NCI-H2081 treated with DMSO at 0.1 percent for 48 hours (cell line): ENCODE measurements at regions not wholly inside any gene's neighbourhood (a gene's known extent, or its start where the extent isn't known, plus 50 kb on each side); places are given as distances from the start of the nearest gene placed in this dataset.
"Not testable (repeated sequence)": the region's sequence is repeated elsewhere in the genome, so short reads cannot be mapped to it uniquely, and the experiment has no call there.

Experiments used
- DNase-seq: peaks from one replicate; lab custom pipeline; 2025; lab: John Stamatoyannopoulos, UW

DNA sequence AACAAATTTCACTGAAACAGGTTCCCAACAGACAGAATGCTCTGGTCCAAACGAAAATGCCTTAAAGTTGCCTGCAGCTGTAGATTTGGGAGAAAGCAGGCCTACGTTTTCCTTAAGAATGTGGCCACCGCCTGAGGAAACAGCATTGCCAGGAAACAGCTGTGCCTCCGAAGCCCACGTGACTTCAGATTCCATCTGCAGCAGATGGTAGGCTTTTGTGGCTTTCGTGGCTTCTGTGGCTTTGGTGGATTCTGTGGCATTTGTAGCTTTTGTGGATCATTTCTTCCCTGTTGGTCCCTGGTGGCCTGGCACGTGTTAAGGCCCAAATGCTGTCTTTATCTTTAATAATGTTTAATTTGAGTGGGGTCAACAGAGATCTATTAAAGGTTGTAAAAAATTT lies 222.9 kb downstream of the TTLL2 start:
- no peak for DNase-seq

- no peak for DNase-seq
Measured at GRCh38 chr6:167548451-167548850, 223.6 kb downstream of the TTLL2 start.

- DNase-seq = no peak
Measured at GRCh38 chr6:167549213-167549612, 224.3 kb downstream of the TTLL2 start.

GRCh38 chr6:167550941-167551627 lies 226.2 kb downstream of the TTLL2 start:
- no peak for DNase-seq

- no peak for DNase-seq
Measured at GRCh38 chr6:167551628-167552257, 226.9 kb downstream of the TTLL2 start.

DNA sequence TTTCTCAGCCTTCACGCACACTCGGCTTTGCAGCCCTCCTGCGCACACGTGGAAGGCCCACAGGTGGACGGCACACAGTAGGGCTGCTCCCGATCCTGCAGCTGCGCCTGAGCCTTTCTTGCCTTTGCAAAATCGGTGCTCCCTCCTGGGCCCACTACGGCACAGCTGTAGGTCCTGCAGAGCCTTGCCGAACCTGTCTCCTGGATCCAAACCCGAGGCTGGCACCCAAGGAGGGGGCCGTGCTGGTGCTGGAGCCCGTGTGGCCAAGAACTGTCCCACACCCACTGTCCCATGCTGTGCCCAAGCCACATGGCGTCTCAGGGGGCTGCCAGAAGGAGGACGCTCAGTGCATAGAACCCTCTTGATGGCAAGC lies 227.4 kb downstream of the TTLL2 start:
- no peak for DNase-seq

DNA sequence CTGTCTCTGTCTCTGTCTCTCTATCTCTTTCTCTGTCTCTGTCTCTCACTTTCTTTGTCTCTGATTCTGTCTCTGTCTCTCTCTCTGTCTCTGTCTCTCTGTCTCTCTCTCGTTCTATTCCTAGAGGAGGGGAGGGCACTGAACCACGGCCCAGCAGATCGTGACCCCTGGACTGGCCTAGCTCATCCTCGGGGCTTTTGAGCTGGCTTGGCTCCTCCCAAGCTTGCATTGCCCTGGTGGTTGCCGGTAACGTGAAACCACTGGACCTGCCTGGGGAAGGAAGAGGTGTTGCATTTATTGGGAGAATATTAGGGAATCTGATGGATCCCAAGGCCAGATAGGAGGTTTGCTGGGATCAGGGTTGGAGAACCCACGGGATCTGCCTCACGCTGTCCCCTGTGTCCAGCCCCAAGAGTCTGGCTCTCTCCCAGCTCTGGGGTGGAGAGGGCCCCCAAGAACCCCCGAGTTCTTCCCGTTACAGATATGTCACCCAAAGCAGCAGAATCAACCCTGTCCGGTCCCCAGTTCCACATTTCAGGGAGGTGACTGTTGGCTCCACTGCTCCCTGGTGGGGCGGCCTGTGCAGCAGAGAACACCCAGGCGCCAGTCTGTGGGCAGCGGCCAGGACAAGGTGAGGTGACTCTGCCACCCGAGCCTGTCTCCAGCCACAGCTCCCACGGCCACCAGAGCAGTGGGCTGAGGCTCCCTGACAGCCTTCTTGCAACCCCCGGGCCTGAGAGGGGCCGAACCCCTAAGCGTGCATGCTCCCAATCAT lies 228.3 kb downstream of the TTLL2 start:
- DNase-seq = no peak

DNA sequence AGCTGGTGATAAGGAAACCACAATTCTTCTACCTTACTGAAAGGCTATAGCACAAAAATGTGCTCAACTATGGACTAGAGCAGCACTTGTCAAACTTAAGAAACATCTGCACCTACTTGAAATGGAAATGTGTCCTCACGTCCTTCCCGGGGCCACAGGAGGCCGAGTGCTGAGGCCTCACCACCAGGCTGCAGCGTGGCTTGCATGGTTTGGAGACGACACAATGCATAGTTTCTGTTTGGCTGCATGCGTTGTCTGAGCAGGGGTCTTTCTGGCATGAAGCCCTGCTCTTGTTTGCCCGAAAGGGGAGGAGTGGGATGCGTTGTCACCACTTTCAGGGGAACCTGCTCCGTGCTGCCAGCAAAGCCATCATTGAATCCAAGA lies 228.8 kb downstream of the TTLL2 start:
- DNase-seq = no peak

DNA sequence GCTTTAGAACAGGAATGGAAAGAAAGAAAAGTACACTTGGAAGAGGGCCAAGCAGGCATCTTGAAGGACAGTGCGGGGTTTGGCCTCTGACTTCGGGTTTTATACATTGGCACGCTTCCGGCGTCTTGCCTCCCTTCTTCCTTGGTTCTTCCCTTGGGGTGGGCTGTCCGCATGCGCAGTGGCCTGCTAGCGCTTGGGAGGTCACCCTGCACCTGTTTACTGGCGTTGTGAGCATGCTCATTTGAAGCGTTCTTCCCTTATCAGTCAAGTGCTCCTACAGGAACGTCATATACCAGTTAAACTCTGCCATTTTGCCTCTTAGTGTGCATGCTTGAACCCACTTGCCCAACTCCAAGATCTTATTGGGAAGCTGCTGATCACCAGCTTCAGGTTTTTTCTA lies 230.0 kb downstream of the TTLL2 start:
- DNase-seq = no peak

DNA sequence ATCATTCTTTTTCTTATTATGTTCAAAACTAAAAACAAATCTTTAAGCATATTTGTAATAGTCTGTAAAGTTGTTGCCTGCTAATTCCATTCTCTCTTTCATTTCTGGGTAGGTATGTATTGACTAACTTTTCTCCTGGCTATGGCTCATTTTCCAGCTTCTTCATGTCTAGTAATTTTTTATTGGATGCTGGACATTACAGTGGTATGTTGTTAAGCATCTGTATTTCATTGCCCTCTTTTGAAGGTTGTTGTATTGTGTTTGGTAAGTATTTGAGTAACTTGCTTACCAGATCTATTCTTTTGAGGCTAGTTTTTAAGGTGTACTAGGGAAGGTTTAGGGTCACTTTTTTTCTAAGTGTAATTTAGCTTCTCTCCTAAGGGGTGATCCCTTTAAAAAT lies 230.9 kb downstream of the TTLL2 start:
- no peak for DNase-seq

DNA sequence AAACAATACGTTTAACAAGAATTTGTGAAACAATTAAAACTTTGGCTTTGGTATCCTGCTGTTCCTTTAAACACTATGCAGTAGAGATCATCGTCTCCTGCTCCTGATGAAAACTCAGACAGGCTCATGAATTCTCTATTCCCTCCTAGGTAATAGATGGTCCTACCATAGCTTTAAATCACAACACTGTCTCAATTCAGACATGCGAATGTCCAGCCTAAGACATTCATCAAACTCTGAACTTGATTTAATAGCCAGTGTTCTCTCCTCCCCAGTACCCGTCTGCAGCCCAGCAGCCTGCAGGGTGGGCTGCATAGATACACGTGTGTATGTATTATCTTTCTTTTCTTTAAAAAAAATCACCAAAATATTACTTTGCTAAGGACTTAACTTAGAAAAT lies 232.8 kb downstream of the TTLL2 start:
- no peak for DNase-seq

DNA sequence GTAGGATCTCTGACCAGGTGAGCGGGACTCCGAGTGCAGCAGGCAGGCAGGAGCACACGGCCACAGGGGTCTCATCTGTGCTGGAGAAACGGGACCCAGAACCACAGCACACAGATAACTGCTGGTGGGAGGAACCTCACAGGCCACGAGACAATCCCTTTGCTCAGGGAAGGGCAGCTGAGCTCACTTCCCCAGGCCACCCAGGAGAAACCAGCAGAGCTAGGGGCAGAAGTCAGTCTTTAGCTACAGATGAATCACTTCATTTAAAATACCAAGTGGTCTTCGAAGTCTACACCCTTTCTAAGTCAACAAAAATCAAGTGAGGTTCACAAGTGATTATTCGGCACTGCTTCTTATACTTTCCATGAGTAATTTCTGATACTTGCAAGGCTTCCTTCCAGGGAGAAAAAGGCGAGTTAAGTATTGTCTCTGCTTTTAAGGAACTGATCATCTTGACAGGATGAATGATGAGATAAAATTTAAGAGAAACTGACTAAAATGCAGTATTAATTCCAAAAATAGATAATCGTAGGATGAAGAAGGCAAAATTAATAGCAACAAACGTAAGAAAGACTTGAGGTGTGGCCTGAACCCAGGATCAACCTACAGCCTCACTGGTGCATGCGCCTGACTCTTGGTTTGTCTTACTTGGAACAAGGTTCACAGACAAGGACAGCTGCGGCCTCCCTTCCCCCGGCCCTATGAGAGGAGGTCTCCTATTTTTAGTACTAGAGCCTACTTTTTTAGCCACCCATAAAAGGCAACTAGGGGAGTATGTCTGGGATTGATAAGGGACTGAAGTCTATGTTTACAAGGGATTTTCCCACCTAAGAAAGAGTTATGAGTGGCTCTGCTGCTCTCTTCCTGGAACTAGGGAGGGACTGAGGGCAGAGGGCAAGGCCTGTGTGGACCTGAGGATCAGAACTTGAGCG lies 233.6 kb downstream of the TTLL2 start:
- no peak for DNase-seq

GRCh38 chr6:167559675-167560479 lies 235.0 kb downstream of the TTLL2 start:
- no peak for DNase-seq

DNA sequence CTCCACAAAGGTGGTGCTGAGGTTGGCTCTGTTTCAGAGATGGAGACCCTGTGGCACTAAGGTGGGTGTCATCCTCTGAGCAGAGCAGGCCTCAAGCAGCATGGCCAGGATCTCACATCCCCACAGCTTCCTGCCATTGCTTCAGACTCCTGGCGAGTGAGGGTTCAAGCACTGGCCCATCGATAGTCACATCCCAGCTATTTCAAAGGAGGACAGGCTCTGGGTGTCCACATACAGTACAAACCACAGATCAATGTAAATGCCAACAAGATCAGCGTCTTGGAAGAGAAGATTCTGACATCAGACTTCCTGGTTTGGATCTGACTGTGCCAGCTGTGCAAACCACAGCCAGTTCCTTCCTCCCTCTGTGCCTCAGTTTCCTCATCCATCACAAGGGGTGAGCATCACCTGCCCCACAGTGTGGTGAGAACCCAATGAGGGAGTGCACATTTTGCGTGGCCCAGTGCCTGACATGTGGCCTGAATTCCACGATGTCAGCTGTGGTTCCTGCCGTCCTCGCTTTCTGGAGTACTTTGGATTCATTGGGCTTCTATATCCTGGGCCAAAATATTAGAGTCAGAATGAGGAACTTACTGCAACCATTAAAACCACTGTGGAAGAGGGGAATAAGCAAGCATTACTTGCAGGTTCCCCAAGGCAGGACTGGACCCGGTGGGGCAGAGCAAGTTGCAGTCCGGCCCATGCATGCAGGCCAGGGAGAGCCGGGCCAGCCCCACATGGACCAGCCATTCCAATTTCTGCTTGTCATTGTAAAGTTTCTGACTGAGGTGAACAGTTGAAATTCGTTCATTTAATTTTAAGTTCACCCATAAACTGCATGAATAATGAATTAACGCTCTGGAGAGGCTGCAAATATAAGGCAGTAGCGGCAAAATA lies 236.0 kb downstream of the TTLL2 start:
- no peak for DNase-seq

- not testable (repeated sequence) for DNase-seq
Measured at GRCh38 chr6:167562862-167563261, 238.0 kb downstream of the TTLL2 start.

GRCh38 chr6:167564416-167565250 lies 239.7 kb downstream of the TTLL2 start:
- DNase-seq = no peak

DNA sequence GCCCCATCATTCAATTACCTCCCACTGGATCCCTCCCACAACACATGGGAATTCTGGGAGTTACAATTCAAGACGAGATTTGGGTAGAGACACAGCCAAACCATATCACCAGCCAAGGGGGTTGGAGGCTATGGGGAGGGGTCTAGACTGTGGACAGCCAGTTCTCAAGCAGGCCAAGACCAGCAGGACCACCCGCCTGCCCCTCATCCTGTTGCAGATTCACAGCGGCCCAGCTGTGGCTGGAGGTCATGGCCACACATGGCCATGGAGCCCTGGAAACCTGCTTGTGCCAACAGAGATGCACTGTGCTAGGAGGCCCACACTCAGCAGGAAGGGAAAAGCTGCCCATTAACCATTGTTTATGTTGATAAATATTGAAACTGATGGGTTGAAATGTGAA lies 240.5 kb downstream of the TTLL2 start:
- DNase-seq = no peak

GRCh38 chr6:167565884-167566599 lies 241.2 kb downstream of the TTLL2 start:
- no peak for DNase-seq

DNA sequence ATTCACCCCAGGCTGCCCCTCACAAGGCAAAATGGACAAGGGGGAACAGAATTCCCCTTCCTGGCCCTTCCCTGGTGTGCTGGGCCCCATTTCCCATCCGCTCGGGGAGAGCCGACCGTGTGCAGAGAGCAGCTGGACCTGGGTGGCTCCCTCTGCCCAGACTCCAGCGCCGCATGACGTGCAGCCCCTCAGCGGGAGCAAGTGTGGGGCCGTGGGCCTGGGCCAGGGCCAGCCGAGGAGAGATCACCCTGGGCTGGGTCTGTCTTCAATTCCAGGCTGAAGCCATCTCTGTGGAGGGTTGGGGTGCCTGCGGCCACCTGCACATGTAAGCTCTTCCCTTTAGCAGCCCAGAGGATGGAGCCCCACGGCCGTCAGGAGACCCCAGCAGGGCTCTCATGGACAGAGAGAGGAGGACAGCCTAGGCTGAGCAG lies 241.8 kb downstream of the TTLL2 start:
- DNase-seq = no peak
